GM21360 (cell line): ENCODE measurements at regions not wholly inside any gene's neighbourhood (a gene's known extent, or its start where the extent isn't known, plus 50 kb on each side); places are given as distances from the start of the nearest gene placed in this dataset.
"Not testable (repeated sequence)": the region's sequence is repeated elsewhere in the genome, so short reads cannot be mapped to it uniquely, and the experiment has no call there.

Source experiments
- ATAC-seq: cut with Tn5 transposase; IDR thresholded peaks from one replicate; pipeline ENCODE4 v1.9.1; 2021; ENCODE audit warnings: mild to moderate bottlenecking, moderate library complexity; ENCODE audit not compliant: unreplicated experiment

- ATAC-seq = no peak
Observed at GRCh38 chr21:34271189-34271851, 92.5 kb upstream of the KCNE2 start.

DNA sequence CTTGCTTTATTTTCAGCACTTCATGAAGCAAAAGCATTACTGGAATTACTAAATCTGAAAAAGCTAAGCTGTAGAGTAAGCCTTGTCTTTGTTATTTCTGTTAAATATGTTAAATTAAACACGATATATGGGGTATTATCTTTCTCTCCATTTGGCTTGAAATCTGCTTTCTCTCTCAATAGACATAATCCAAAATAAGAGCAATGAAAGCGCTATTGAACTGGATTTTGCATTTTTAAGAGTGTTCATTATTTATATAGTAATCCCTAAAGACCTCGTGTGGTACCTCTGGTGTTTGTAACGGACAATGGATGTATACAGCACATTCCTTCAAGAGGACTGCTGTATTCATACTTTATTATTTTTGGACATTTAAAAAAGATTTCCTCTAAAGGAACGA lies 91.5 kb upstream of the KCNE2 start:
- no peak for ATAC-seq

DNA sequence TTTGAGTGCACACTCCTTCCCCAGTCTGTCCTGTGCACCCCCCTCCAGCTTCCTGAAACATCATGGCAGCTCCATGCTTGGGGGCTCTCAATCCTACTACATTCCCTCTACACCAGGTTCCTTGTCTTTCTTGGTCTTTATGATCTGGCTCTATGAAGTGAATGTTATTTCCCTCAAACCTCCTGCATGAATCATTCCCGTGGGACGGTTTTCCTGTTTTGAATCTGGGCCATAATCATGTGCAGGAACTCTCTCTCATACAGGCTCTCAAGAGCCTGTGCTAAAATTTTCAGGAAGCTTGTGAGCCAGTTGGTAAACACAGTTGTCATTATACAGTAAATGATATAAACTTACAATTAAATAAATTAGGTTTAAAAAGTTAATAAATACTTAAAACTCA lies 89.8 kb upstream of the KCNE2 start:
- no peak for ATAC-seq

GRCh38 chr21:34276711-34277425 lies 86.9 kb upstream of the KCNE2 start:
- peak; percentile 51 for ATAC-seq

DNA sequence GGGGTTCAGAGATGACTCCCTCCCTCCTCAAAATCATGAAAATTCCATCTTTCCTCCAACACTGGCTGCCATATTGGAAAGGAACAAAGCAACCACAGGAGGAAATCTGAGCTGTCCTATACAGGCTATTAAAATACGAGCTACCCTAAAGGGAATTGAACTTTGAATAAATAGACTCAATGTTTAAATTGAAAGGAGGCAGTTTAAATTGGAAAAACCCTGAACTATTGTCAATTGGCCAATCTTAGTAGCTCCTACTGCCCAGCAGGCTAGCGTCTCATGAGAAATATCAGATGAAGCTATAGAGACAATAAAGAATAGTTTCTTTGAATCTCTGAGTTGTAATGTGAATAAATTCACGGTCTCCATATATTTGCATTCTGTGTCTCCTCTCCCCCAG lies 85.4 kb upstream of the KCNE2 start:
- no peak for ATAC-seq

DNA sequence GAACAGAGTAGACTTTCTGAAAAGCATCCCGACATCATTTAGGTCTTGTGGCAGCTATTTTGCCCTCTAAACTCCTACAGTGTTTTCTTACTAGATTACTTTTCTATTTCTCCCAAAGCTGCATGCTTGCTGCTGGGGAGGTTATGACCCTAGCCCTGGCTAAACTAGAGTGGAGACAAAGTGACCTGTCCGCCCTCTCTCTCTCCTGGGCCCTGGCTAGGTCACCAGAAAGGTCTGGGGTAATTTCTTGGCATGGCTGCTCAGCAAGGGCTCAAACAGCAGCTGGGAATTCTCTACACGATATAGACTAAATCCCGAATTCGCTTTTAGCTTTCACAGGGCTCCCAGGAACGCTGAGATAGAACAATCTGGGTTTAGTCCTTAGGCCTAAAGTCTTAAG lies 84.5 kb upstream of the KCNE2 start:
- ATAC-seq = no peak

DNA sequence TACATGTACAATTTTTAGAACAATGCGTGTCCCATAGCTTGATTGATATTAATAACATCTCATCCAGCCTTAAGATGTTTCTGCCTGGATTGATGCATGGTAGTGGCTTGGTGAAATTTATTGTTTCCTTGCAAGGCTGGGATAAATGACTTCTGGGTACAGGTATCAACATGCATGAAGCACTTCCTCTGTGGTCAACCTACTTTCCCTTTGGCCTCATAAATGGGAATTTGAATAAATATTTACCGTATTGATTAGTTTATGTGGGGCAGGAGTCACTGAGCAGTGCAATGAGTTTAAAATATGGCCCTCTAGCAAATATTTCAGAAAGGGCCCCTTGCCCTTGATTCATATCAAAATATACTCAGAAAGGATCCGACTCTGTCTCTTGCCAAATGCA lies 83.9 kb upstream of the KCNE2 start:
- ATAC-seq = no peak

GRCh38 chr21:34280389-34280795 lies 83.4 kb upstream of the KCNE2 start:
- ATAC-seq = no peak

- no peak for ATAC-seq
Observed at GRCh38 chr21:34280959-34281358, 82.8 kb upstream of the KCNE2 start.

- ATAC-seq = no peak
Observed at GRCh38 chr21:34282223-34282622, 81.6 kb upstream of the KCNE2 start.

DNA sequence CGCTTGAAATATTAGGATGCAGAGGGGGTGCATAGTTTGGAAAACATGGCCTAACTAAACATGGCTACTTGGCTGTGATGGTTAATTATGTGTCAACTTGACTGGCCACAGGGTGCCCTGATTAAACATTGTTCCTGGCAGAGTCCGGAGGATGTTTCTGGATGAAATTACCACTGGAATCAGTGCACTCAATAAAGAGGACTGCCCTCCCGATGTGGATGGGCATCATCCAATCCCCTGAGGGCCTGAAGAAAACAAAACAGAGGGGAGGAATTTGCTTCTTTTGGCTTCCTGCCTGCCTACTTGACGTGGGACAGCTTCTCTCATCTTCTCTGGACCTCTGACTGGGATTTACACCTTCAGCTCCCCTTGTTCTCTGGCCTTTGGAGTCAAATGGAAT lies 79.1 kb upstream of the KCNE2 start:
- no peak for ATAC-seq

DNA sequence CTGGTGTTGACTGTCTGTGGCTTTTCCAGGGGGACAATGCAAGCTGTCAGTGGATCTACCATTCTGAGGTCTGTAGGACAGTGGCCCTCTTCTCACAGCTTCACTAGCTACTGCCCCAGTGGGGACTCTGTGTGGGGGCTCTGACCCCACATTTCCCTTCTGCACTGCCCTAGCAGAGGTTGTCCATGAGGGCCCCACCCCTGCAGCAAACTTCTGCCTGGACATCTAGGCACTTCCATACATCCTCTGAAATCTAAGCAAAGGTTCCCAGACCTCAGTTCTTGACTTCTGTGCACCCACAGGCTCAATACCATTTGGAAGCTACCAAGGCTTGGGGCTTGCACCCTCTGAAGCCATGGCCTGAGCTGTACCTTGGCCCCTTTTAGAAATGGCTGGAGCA lies 75.8 kb upstream of the KCNE2 start:
- not testable (repeated sequence) for ATAC-seq

- ATAC-seq = no peak
Observed at GRCh38 chr21:34289856-34290255, 74.0 kb upstream of the KCNE2 start.

GRCh38 chr21:34296878-34297277 lies 66.9 kb upstream of the KCNE2 start:
- no peak for ATAC-seq

- no peak for ATAC-seq
Observed at GRCh38 chr21:34298534-34299167, 65.2 kb upstream of the KCNE2 start.

DNA sequence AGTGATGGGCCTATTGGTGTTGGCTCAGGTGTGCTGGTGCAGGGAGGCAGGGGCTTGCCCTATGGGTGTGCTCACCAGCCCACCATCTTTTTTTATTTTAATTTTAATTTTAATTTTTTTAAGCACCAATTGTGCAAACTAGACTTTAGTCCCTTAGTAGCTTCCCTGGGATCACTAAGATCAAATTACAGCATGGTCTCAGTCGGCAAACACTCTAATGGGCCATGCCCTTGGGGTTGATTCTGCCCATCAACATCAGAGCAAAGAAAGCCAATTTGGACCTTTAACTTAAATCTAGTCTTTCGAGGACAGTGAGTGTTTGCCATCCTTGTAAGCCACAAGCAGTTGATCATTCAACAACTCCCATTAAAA lies 64.7 kb upstream of the KCNE2 start:
- ATAC-seq = no peak

DNA sequence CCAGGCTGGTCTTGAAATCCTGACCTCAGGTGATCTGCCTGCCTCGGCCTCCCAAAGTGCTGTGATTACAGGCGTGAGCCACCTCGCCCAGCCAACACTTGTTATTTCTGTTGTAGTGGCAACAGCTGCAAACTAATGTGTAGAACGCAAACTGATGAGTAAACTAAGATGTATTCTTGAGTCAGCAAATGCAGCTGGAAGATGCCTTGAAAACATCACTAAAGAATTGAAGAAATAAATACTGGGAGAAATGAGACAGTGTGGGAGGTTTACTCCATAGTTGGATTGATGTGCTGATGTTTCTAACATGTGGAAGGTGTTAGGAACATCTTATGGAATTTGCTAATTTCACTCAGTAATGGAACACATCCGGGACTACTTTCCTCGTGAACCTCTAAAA lies 61.3 kb upstream of the KCNE2 start:
- ATAC-seq = no peak

- no peak for ATAC-seq
Observed at GRCh38 chr21:34305605-34306604, 57.9 kb upstream of the KCNE2 start.

DNA sequence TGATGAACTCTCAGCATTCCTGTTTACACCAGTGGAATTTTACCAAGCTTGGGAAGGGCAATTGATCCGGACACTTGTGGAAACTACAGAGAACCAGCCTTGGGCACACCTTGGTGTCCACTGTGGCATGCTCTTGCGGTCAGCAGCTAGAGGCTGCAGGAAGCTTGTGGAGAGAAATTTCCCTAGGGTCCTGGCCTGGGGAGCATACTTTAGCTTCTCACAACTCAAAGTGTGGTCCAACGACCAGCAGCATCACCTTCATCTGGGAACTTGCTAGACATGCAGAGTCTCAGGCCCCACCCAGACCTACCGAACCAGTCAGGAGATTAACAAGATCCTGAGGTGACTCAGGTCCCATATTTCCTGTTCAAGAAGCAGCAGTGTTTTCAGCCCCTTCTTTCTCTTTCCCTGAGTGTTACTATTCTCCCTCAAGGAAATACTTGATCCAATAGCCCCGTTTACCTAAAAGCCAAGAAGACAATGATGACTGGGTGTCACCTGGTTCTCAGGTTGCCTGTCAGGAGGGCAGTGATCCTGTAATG lies 55.7 kb upstream of the KCNE2 start:
- no peak for ATAC-seq

DNA sequence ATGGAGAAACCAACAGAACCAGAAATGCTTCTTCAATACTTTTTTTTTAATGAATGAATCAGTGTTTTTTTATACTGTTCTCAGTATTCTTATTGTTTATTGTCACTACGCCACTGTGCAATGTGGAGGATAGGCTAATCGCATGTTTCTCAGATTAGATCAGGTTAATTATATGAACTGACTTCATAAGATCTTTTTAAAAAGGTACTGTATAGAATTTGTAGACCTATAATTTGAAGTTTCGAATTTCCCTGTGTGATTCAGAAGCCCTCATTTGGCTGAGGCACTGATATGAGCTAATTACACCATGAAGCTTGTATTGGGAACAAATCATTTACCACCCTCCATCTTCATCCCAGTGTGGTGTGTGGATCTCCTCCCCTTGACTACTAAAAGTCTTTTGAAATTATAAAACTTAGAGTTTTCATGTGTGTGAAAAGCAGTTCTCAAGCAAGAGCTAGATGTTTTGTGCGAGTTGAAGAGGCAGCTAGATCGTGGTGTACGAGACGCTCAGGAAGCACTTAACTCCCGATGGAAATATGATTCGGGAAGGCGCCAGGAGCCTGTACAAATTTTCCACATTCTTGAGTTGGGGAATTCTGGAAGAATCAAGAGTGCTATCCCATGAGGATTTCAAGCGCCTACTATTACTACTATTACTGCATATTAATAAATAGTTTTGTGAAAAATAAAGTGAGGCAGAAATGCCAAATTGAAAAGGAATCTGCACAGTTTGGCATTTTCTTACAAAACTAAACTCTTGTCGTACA lies 52.1 kb upstream of the KCNE2 start:
- no peak for ATAC-seq
